GM04503 (cell line): ENCODE measurements at regions not wholly inside any gene's neighbourhood (a gene's known extent, or its start where the extent isn't known, plus 50 kb on each side); places are given as distances from the start of the nearest gene placed in this dataset.

Source experiments
- DNase-seq: peaks from one replicate; pipeline ENCODE4 v3.0.0-alpha.2; 2012; ENCODE audit warnings: low read depth

DNA sequence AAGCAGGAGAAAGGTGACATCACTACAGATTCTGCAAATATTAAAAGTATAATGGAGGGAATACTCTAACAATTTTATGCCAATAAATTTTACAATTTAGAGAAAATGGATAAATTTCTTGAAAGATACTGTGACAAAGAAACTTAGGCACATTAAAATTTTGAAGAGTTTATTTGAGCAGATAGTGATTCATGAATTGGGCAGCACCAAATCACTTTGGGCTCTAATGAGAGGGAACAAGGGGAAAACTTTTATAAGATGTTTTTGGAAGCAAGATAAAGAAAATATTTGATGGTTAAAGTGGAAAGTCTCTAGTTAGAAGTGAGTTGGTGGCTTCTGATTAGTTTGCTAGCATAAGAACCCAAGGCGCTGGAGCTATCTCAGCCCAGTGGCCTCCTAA, 55.2 kb upstream of the FMN2 start:
- DNase-seq = no peak
